ENCODE measurements at regions not wholly inside any gene's neighbourhood (a gene's known extent, or its start where the extent isn't known, plus 50 kb on each side); places are given as distances from the start of the nearest gene placed in this dataset.

DNA sequence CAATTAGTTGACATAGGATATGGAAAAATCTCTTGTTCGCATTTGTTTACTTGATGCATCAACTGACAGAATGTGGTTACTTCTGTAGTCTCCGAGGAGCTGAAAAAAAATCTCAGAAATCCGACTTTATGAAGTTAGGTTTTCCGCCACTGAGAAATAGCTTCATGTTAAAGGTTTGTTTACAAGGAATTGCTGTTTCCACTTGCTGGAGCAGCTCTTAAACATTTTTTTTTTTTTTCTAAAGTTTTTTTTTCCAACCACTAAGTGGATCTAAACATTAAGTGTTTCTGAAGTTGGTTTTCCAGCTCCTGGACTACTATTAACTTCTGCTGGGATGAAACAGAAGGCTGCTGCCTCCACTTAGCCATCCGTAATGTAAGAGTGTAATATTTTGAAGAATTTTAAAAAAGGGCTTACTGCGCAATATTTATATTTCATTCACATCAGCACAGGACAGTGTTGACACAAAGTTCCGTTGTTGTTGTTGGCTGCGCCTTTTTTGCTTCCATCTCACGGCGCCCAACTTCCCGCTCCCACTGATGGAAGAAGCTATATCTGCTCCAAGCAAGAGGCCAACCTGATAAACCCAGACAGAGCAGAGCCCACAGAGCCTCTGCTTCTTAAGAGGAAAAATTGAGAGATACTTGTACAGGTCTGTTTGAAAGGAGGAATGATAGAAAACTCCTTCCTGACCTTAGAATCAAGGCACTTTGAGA lies 167.7 kb upstream of the KCNJ16 start:
- DNase-seq, result no peak

DNA sequence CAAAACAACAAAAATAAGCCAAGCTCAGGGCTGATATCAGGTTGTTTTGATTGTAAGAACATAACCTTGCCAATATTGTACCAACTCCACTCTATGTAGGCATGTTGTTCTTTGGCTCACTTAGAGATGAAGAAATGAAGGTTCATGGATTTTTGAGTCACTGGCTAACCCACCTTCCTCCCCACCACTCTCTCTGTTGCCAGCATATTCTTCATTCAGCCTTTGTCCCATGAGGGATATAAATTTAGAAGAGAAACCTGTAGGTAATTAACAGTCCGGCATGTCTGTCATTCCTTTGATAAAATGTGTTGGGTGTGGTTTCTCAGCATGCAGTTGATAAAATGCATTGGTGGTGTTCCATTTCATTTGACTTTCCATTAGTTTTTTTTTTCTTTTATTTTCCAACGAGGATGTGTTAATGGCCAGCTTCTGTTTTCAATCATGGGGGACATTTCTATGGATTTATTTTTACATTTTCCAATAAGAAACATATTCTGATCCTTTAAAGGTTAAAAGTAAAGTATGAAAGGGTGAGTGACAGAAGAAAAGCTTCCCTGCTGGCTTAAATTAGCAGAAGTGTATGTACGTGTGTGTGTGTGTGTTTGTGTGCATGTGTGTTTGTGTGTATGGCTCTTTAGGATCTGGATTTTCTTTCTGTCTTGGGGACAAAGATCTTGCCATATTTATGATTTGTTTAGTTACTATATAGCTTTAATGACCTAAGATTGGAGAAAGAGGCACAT lies 166.2 kb upstream of the KCNJ16 start:
- DNase-seq, result no peak

DNA sequence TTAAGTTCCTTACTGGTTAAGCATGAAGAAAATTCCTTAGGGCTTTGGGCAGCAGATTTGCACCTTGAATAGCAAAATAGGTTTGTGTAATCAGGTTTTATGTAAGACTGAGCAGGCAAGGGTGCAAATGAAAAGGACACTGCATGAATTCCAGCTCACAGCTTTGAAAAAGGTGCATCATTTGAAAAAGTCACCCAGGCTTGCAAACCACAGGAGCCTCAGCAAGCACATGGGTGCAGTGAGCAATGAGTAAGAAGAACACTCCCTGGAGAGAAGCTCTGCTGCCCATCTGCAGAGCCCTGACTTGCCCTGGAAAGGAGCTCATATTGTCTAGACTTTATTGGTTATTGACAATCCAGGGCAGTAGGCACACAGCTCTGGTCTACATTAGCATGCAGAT lies 165.6 kb upstream of the KCNJ16 start:
- no peak for DNase-seq

DNA sequence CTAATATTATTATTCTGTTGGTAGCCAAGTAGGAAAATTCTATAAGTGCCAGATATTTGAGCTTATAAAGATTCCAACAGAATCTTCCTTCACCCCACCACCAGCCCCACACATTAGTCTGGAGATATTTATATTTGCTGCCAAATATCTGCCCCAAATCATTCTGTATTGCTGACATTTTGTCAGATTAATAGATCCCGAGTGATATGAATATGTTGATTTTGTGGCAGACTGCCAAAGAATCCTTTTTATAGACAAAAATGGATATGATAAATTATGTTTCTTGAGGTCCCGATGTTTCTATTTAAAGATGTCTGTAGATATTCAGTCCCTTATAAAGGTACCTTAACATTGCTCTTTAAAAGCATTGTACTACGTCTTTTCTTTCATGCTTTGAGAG lies 162.2 kb upstream of the KCNJ16 start:
- DNase-seq, result no peak

DNA sequence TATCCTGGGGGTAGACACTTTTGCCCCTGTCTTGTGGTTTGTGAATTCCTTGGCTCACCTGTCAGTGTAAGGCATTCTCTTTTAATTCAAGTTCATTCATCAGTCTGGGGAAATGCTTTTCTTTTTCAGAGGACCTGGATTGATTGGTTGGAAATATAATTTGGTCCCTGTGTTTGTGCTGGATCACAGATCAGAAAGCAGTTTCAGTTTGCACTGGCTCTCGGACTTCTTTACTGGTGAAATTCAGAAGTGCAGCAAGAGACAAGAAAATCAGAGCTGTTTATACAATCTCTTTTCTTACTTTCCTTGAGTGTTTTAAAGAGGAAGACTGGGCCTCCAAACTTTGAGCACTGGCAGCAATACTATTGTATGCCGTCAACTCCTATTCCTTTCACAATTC lies 161.8 kb upstream of the KCNJ16 start:
- no peak for DNase-seq

DNA sequence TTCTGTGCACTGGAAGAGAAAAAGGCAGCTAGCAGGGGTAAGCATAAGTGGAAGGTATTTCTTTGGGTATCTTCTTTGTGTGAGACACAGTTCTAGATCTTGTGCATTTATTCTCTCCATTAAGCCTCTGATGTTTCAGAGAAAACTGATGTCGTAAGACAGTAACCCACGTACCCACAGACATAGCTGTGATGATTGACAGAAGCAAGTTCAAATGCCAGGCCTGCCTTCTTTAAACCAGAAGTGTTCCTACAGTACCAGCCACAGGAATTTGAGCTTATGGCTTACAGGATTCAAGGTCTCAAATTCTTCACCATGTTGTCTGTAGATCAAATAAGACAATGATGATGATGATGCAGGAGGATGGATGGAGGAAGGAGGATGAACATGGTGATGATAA lies 161.4 kb upstream of the KCNJ16 start:
- no peak for DNase-seq

DNA sequence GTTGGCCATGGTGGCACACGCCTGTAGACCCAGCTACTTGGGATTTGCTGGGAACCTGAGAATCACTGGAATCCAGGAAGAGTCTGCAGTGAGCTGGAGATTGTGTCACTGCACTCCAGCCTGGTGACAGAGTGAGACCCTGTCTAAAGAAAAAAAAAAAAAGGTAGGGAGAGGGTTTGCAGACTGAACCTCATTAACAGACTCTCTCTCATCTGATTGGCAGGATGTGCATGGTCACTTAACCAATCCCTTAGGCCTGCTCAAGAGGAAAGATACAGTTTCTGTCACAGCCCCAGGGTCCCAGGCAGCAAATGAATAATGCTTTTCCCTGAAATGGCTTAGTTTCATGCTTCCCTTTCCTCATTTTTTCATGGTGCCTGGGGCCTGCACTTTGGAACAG lies 160.5 kb upstream of the KCNJ16 start:
- DNase-seq, result no peak

DNA sequence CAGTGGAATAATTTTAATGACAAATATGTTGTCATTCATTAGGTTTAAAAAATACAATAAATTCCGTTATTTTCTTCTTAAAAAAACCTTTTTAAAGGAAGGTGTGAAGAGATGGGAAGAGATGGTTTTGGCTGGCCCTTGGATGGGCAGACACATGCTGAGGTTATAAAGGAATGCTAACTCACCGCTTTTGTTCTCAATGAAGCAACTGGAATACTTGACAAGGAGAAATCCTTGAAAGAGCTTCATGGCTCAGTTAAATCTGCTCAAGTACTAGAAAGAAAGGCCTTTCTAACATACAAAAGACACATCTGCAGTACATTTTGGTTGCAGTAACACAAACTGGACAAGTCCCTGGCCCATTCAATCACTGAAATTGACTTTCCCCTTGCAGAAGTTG lies 158.3 kb upstream of the KCNJ16 start:
- DNase-seq, result no peak

DNA sequence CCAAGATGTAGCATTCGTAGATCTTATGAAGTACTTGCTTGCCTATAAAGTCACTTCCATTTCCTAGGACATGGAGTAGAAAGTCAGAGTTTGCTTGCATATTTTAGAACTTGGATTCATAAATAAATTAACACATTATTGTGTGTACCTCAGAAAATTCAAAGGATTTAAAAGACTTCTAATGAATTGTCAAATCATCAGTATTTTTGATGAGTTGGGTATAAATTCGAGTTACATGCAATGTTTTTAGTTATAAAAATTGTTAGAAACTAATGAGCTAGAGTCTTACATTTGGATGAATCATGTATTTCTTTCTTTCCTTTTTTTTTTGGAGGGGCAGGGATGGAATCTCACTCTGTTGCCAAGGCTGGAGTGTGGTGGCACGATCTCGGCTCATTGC lies 156.9 kb upstream of the KCNJ16 start:
- DNase-seq, result no peak

DNA sequence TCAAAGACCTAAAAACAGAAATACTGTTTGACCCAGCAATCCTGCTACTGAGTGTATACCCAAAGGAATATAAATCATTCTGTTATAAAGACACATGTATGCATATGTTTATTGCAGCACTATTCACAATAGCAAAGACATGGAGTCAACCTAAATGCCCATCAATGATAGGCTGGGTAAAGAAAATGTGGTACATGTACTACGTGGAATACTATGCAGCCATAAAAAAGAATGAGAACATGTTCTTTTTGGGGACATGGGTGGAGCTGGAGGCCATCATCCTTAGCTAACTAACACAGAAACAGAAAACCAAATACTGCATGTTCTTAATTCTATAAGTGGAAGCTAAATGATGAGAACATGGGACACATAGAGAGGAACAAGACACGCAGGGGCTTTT lies 155.2 kb upstream of the KCNJ16 start:
- DNase-seq, result no peak

DNA sequence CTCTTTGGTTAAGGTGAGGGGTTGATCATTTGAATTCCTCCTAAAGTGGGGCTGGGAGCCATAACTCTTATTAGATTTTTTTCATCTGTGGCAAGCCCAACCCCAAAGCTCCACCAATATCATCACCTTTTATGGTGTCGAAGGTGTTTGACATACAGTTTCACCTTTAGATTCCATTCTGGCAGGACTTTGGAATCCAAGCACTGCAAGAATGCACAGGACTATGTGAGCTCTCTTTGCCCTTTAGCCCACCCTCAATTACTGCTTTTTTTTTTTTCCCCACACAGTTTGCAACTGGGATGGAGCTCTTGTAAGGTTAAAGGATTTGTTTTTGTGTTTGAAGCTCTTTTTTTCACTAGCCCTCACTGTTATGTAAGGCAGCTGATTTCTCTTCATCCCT lies 154.0 kb upstream of the KCNJ16 start:
- no peak for DNase-seq

DNA sequence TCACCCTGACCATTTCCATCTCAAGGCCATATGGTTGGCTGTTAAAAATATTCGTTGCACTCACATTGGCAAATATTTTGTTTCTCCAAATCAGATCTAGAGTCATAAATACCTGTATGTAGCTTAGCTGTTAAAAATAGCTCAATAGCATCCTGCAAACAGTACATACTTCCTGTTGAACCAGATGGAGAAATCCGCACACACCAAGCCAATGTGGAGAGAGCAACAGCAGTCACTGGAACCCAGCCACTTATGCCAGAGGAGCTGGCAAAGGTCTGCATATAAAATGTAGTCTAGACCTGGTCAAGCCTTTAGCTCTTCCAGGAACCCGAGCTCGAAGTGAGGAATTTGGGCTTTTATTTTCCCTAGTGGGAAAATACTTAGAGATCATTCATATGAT lies 146.4 kb upstream of the KCNJ16 start:
- no peak for DNase-seq

DNA sequence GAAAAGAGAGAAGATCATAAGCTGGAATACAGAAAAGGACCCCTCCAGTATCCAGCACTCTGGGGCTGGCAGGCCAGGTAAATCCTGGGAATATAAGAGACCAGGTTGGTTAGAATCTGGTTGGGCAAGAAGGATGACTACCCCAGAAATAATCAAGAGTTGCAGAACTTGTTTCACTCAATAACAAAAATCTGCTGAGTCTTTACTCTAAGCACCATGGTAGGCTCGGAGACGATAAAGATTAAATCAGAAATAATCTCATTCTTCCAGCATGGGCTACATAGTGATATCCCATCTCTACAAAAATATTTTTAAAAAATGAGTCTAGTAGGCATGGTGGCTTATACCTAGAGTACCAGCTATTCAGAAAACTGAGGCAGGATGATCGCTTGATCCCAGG lies 138.0 kb upstream of the KCNJ16 start:
- no peak for DNase-seq

DNA sequence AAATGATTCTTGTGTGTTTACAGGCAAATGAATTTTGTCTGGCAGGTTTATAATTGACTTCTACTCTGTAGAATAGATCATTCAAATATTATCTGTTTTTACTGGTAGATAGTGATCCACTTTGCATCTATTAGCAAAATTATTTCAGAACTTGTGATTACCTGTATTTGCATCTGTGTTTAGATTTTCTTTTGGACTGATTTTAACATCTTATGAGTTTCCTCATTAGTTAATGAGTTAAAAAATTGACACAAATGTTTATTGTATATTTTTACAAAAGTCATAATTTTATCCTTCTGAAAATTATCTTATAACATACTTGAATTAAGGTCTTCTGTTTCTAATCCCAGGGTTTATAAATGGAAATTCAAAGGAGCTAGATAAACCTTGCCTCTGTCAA lies 132.0 kb upstream of the KCNJ16 start:
- no peak for DNase-seq

DNA sequence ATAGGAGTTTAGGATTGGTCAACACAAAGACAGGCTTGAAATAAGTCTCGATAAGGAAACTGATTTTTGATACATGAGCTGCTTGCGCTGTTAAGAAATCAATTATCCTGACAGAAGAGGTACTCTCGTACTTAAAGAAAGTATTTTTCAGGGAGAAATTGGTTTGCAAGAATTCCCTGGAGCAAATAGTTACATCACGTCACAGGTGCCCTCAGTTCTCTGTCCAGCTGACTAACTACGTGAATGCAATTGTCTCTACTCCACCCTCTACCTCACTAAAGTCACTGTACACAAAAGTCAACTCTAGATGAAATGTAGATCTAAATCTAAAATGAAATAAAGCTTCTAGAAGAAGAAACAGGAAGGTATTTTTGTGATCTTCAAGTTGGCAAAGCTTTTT lies 130.6 kb upstream of the KCNJ16 start:
- DNase-seq, result no peak

DNA sequence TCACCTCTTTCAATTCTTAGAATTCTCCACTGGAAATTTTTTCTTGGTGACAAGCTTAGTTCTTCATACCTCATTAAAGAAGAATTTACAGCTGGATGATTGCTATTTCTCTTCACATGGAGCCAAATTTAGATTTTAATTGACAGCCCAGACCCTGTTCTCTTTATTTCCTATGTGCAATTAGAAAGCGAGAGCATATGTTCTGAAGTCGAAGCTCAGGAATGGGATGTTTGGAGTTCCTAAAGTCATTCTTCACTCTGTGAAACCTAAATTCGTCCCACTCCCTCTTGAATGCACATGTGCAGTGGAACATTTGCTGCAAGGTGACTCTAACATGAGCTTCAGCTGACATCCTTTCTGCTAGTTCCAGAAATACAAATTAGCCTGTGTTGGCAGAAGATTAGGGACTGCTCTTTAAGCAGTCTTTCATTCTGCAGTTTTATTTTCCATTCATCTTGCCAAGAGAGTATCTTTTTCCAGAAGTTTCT lies 129.3 kb upstream of the KCNJ16 start:
- no peak for DNase-seq

DNA sequence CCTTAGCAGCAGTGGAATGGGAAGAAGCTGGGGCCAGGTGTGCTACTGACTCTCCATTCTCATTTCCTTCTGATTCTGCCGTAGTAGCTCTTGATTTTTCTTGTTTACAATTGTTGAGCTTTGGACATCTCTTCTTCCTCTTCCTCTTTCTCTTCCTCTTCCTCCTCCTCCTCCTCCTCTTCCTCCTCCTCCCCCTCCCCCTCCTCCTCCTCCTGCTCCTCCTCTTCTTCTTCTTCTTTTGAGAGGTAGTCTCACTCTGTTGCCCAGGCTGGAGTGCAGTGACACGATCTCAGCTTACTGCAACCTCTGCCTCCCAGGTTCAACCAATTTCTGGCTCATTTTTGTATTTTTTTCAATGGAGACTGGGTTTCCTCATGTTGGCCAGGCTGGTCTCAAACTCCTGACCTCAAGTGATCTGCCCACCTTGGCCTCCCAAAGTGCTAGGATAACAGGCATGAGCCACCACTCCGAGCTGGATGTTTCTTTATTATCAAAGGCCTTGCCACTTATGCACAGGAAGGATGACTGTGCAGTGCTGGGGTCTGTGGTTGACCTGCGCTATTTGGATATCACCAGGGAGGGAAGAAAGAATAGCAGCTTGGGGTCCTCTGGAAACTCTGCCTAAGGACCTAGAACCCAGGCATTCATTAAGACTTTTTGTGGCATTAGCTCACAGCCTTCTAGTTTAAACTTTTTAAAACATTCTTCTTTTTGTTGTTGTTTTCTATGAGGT lies 127.8 kb upstream of the KCNJ16 start:
- DNase-seq, result no peak

DNA sequence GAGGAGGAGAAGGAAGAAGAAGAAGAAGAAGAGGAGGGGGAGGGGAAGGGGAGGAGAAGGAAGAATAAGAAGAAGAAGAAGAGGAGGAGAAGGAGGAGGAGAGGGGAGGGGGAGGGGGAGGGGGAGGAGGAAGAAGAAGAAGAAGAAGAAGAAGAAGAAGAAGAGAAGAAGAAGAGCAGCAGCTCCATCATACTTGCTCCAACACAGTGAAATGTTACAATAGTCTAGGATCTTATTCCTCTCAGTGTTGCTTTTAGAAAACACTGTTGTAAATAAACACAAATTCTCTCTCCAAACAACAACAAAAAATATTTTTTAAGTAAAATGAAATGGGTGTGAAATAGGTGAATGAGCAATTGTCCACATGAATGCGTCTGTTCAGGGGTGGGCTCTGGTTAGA lies 126.6 kb upstream of the KCNJ16 start:
- no peak for DNase-seq

DNA sequence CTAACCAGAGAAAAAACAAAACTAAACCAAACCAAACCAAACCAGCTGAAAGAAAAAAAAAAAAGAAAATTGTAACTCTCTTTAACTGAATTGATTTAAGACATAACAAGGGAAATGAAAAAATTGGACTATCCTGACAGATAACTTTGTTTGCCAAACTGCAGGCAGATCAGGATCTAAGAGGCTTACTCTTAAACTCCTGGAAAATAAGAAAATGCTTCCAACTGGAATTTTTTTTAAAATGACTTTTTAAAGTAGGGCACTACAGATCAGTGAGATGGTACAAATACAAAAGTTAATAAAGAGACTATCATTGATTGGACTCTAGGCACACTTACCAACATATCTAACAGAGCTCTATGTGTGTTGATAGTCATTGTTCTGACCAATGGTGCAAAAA lies 125.5 kb upstream of the KCNJ16 start:
- no peak for DNase-seq

DNA sequence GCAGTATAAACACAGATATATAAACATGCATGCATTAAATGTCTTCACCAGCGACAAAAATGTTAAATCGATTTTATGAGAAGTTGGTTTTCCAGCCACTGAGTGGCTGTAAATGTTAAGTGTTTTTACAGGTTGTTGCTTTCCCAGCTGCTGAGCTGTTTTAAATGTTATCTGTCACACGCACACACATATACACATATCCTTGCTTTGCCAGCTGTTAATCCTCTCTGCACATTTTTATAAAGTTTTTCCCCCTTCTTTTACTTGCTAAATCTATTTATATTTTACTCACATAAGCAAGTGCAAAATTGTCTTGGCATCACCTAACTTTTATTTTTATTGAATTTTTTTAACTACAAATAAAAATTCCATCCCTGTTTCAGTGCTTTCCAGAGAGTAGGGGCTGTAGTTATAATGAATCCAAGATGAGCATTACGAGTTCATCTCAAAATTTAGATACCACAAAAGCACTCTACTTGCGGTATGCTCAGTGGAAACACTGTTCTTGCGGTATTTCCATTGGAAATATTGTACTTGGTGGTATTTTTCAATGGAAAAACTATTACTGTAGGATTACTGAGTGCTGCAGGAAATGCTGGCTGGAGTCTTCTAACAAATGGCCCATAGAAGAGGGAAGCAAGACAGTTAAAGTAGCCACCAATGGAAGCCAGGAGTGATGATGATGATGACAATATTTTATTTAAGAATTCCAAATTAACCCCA lies 124.9 kb upstream of the KCNJ16 start:
- no peak for DNase-seq

DNA sequence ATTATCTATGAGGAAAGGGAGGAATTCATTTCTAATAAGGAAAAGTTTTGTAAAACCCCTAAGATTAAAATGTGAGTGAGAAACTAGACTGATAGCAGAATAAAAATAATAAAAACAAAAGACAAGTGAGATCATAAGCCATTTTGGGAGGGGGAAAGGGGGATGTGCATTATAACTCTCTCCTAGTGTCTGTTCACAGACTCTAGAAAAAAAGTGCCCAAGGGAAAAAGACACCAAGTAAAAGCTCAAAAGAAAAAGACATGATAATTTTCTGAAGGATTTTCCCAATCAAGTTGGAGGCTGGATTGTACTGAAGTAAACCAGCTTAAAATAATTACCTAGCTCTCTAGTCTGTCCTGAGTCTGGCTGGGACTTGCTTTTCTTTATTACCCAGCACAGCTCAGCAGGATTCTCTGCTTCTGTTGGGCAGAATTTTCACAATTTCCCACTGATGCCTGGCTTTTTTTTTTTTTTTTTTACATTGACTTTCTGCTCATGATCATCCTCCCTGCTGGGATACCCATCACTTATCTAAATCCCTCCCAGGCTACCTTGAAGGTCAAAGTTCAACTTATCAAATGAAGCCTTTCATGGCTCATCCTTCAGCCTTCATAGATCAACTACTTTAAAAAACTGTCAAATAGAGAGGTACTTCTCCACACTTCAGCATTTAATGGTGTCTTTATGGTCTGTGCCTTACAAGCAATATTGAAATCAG lies 124.2 kb upstream of the KCNJ16 start:
- no peak for DNase-seq

DNA sequence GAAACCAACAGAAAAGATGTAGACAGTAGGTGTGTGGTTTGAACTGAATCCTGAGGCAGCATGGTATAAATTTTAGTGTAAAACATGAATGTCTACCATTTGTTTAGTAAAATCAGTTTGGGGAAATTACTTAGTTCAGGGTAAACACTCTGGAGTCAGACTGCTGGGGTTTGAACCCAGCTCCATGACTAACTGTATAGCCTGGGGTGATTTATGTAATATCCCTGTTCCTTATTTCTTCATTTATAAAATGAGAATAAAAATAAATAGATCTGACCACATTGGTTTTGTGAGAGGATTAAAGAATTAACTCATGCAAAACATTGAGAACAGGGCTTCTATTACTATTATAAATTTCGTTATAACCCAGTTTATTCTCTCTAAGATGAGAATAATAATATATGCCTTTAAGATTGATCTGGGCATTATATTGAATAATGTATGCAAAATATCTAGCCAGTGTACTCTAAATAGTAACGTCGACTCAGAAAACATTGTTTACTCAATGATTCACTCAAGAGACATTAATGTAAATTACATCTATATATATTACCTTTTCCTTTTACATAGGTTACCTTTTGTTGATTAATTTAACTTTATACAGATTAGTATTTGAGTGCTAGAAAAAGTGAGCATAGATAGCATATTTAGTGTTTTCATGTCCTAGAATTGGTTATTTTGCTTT lies 120.6 kb upstream of the KCNJ16 start:
- no peak for DNase-seq
